Keratinocyte (primary cell): ENCODE measurements at regions not wholly inside any gene's neighbourhood (a gene's known extent, or its start where the extent isn't known, plus 50 kb on each side); places are given as distances from the start of the nearest gene placed in this dataset.

Source experiments
- CTCF ChIP-seq, 3 experiments: IDR thresholded peaks in 1 of 3; conservative IDR thresholded peaks in 1 of 3; optimal IDR thresholded peaks in 1 of 3; 2 replicates in 2 of 3; 3 replicates in 1 of 3; pipeline versions ENCODE3 to v1.5.1; 2011; ENCODE audit warnings: low read length in 3 of 3, mild to moderate bottlenecking in 3 of 3, moderate library complexity in 2 of 3, control low read depth in 1 of 3, inconsistent platforms in 1 of 3; ENCODE audit not compliant: insufficient read depth in 2 of 3; ENCODE audit errors: extremely low read depth in 1 of 3
- EZH2 ChIP-seq: IDR thresholded peaks from one replicate; pipeline ENCODE4 v1.6.1; 2012; ENCODE audit warnings: inconsistent platforms, mild to moderate bottlenecking, low read length, moderate library complexity

- TF ChIP-seq CTCF (optimal IDR thresholded peaks at IDR 0.05 in 1 of 3, IDR thresholded peaks at IDR 0.05 in 1 of 3, conservative IDR thresholded peaks at IDR 0.05 in 1 of 3; ENCODE audit: extremely low read depth in 1 of 3, insufficient read depth in 2 of 3, low read length in 3 of 3) (no peak), EZH2 (no peak)
Measured at GRCh38 chr3:64352639-64352992, 127.3 kb upstream of the PRICKLE2 start.
